ENCODE measurements at regions not wholly inside any gene's neighbourhood (a gene's known extent, or its start where the extent isn't known, plus 50 kb on each side); places are given as distances from the start of the nearest gene placed in this dataset.
A peak's percentile ranks its signal among the peaks of the same experiment; 100 is the strongest.

- H3K9me2 ChIP-seq (ENCODE audit: insufficient read depth), result no peaks in the 10 kb centered on the region
- no peak for DNase-seq (ENCODE audit: low read depth, low spot score)
- TF ChIP-seq SRF (IDR thresholded peaks at IDR 0.05; ENCODE audit: low read depth) (no peak), RAD21 (IDR thresholded peaks at IDR 0.05; ENCODE audit: low read depth) (no peak), ZBTB33 (IDR thresholded peaks at IDR 0.05; ENCODE audit: extremely low read depth, insufficient replicate concordance, low read length) (no peak), SP1 (IDR thresholded peaks at IDR 0.05; ENCODE audit: low read depth) (0 out of 2 replicates have a peak, but pooled peaks have one; percentile 16), YY1 (IDR thresholded peaks at IDR 0.05; ENCODE audit: extremely low read depth, insufficient replicate concordance, low read depth, low read length) (no peak)
- no peaks in the 10 kb centered on the region for H3K9me3 ChIP-seq (ENCODE audit: control insufficient read depth in 1 of 2, insufficient read depth in 1 of 2, low read depth in 1 of 2, low read length in 2 of 2)
- no peaks in the 10 kb centered on the region for H3K36me3 ChIP-seq (ENCODE audit: control insufficient read depth in 1 of 2, insufficient read depth in 2 of 2, low read length in 2 of 2)
- no peaks in the 10 kb centered on the region for H4K20me1 ChIP-seq (ENCODE audit: insufficient read depth)
- no peaks in the 10 kb centered on the region for H3K27me3 ChIP-seq (ENCODE audit: insufficient read depth, low read length)
- intact Hi-C loops (cut with micrococcal nuclease), result no loop called here
- POLR2A ChIA-PET, result no interaction called here
- no peak overlapping the region for H3K4me2 ChIP-seq (ENCODE audit: low read length)
- H3K4me1 ChIP-seq (ENCODE audit: control insufficient read depth in 1 of 2, insufficient read depth in 2 of 2, low read length in 2 of 2), result peaks cover 0 to 4% of the 10 kb centered on the region in 2 experiments; a peak in 1 of 4 replicates
- CTCF ChIA-PET, result no interaction called here
- no peak overlapping the region for H3K4me3 ChIP-seq (replicated peaks in 1 of 2; ENCODE audit: low read depth in 1 of 2, low read length in 2 of 2)
- no peak overlapping the region for H3K9ac ChIP-seq (ENCODE audit: low read length)
- no peak overlapping the region for H3K27ac ChIP-seq (ENCODE audit: low read depth, low read length)
- BruUV-seq (replicated peaks), result no TSS peak
- peak; percentile 55; the same call in 1 of the 2 replicates for ATAC-seq
- H2AFZ ChIP-seq (ENCODE audit: low read depth, low read length, poor library complexity, severe bottlenecking), result peak overlapping the region; percentile 45
- RAD21 ChIA-PET (ENCODE audit: low non-redundant PET in 1 of 2, low total read pairs in 2 of 2, uncharacterized antibody in 2 of 2, unreplicated experiment in 2 of 2), result no interaction called here
- H3K79me2 ChIP-seq (ENCODE audit: insufficient read depth, low read length), result no peaks in the 10 kb centered on the region
Observed at GRCh38 chr4:38461342-38461741, 202.7 kb upstream of the KLF3 start.

GRCh38 chr4:38462367-38463055, 201.5 kb upstream of the KLF3 start:
- RAD21 ChIA-PET (ENCODE audit: low non-redundant PET in 1 of 2, low total read pairs in 2 of 2, uncharacterized antibody in 2 of 2, unreplicated experiment in 2 of 2), result no interaction called here

More at GRCh38 chr4:38462367-38463055, 201.5 kb upstream of the KLF3 start:
- no peak overlapping the region for H3K4me2 ChIP-seq (ENCODE audit: low read length)
- H2AFZ ChIP-seq (ENCODE audit: low read depth, low read length, poor library complexity, severe bottlenecking), result no peak overlapping the region
- DNase-seq (ENCODE audit: low read depth, low spot score), result no peak
- H4K20me1 ChIP-seq (ENCODE audit: insufficient read depth), result no peaks in the 10 kb centered on the region
- ChIA-PET POLR2A (no interaction called here), CTCF (no interaction called here)
- 0 out of 4 replicates have a peak, but pooled peaks cover 0 to 5% of the 10 kb centered on the region in 2 experiments for H3K9me3 ChIP-seq (ENCODE audit: control insufficient read depth in 1 of 2, insufficient read depth in 1 of 2, low read depth in 1 of 2, low read length in 2 of 2)
- H3K4me3 ChIP-seq (replicated peaks in 1 of 2; ENCODE audit: low read depth in 1 of 2, low read length in 2 of 2), result no peak overlapping the region
- ATAC-seq, result no peak
- H3K27ac ChIP-seq (ENCODE audit: low read depth, low read length), result no peak overlapping the region
- peaks cover 0 to 7% of the 10 kb centered on the region in 2 experiments; a peak in 1 of 4 replicates for H3K4me1 ChIP-seq (ENCODE audit: control insufficient read depth in 1 of 2, insufficient read depth in 2 of 2, low read length in 2 of 2)
- TF ChIP-seq RAD21 (IDR thresholded peaks at IDR 0.05; ENCODE audit: low read depth) (no peak), POLR2AphosphoS5 (IDR thresholded peaks at IDR 0.05; ENCODE audit: low read depth, low read length) (no peak), ELF1 (IDR thresholded peaks at IDR 0.05; ENCODE audit: borderline replicate concordance, low read depth) (no peak)
- intact Hi-C loops (cut with micrococcal nuclease), result no loop called here
- H3K27me3 ChIP-seq (ENCODE audit: insufficient read depth, low read length), result no peaks in the 10 kb centered on the region
- H3K9me2 ChIP-seq (ENCODE audit: insufficient read depth), result no peaks in the 10 kb centered on the region
- no peaks in the 10 kb centered on the region for H3K79me2 ChIP-seq (ENCODE audit: insufficient read depth, low read length)
- no peak overlapping the region for H3K9ac ChIP-seq (ENCODE audit: low read length)
- no TSS peak for BruUV-seq (replicated peaks)
- no peaks in the 10 kb centered on the region for H3K36me3 ChIP-seq (ENCODE audit: control insufficient read depth in 1 of 2, insufficient read depth in 2 of 2, low read length in 2 of 2)
